ENCODE measurements at regions not wholly inside any gene's neighbourhood (a gene's known extent, or its start where the extent isn't known, plus 50 kb on each side); places are given as distances from the start of the nearest gene placed in this dataset.
A peak's percentile ranks its signal among the peaks of the same experiment; 100 is the strongest.

- Mint-ChIP-seq H3K4me1 (no peaks in the 10 kb centered on the region), H3K4me3 (no peak overlapping the region), H3K27me3 (peaks cover 10 to 18% (median 16%) of the 10 kb centered on the region in 5 donors), H3K9me3 (peaks cover 0 to 45% (median 18%) of the 10 kb centered on the region in 11 donors), H3K36me3 (peaks cover 0 to 22% (median 0%) of the 10 kb centered on the region in 5 donors), H3K27ac (no peak overlapping the region)
- H3K9me3 ChIP-seq (ENCODE audit: control insufficient read depth in 2 of 3, low read length in 3 of 3) = peaks cover 0 to 12% (median 0%) of the 10 kb centered on the region in 3 experiments
- ATAC-seq (no peak), DNase-seq (no peak)
- no peaks in the 10 kb centered on the region for H3K27me3 ChIP-seq (ENCODE audit: control insufficient read depth in 2 of 2, insufficient read depth in 2 of 2, low read length in 2 of 2)
- H3K4me3 ChIP-seq (ENCODE audit: low read length) = no peak overlapping the region
- intact Hi-C loops (cut with micrococcal nuclease) = no loop called here
- H3K27ac ChIP-seq (ENCODE audit: low read depth, low read length) = no peak overlapping the region
- POLR2A ChIA-PET = no interaction called here
- H3K4me1 ChIP-seq (ENCODE audit: control insufficient read depth in 2 of 2, insufficient read depth in 2 of 2, low read length in 2 of 2) = no peaks in the 10 kb centered on the region
- H3K36me3 ChIP-seq (ENCODE audit: control insufficient read depth in 2 of 3, insufficient read depth in 3 of 3, low read length in 3 of 3) = no peaks in the 10 kb centered on the region
- CTCF ChIA-PET = no interaction called here
Observed at GRCh38 chr22:44373234-44373633, 60.5 kb upstream of the SHISAL1 start.

GRCh38 chr22:44372611-44373010 lies 59.9 kb upstream of the SHISAL1 start:
- ChIA-PET CTCF (no interaction called here), POLR2A (no interaction called here)
- Mint-ChIP-seq H3K36me3 (peaks cover 0 to 22% (median 0%) of the 10 kb centered on the region in 5 donors), H3K4me3 (no peak overlapping the region), H3K9me3 (peaks cover 0 to 41% (median 18%) of the 10 kb centered on the region in 11 donors), H3K4me1 (no peaks in the 10 kb centered on the region), H3K27ac (no peak overlapping the region), H3K27me3 (peaks cover 6 to 18% (median 16%) of the 10 kb centered on the region in 5 donors)
- no peaks in the 10 kb centered on the region for H3K27me3 ChIP-seq (ENCODE audit: control insufficient read depth in 2 of 2, insufficient read depth in 2 of 2, low read length in 2 of 2)
- H3K4me3 ChIP-seq (ENCODE audit: low read length) = no peak overlapping the region
- H3K36me3 ChIP-seq (ENCODE audit: control insufficient read depth in 2 of 3, insufficient read depth in 3 of 3, low read length in 3 of 3) = no peaks in the 10 kb centered on the region
- intact Hi-C loops (cut with micrococcal nuclease) = no loop called here
- no peak overlapping the region for H3K27ac ChIP-seq (ENCODE audit: low read depth, low read length)
- DNase-seq (no peak), ATAC-seq (no peak)
- peaks cover 0 to 12% (median 0%) of the 10 kb centered on the region in 3 experiments for H3K9me3 ChIP-seq (ENCODE audit: control insufficient read depth in 2 of 3, low read length in 3 of 3)
- H3K4me1 ChIP-seq (ENCODE audit: control insufficient read depth in 2 of 2, insufficient read depth in 2 of 2, low read length in 2 of 2) = no peaks in the 10 kb centered on the region

GRCh38 chr22:44371741-44372525 lies 59.2 kb upstream of the SHISAL1 start:
- intact Hi-C loops (cut with micrococcal nuclease) = no loop called here
- H3K27ac ChIP-seq (ENCODE audit: low read depth, low read length) = no peak overlapping the region
- no peaks in the 10 kb centered on the region for H3K27me3 ChIP-seq (ENCODE audit: control insufficient read depth in 2 of 2, insufficient read depth in 2 of 2, low read length in 2 of 2)
- DNase-seq = no peak
- Mint-ChIP-seq H3K4me3 (no peak overlapping the region), H3K27me3 (peaks cover 5 to 18% (median 16%) of the 10 kb centered on the region in 5 donors), H3K36me3 (peaks cover 0 to 22% (median 0%) of the 10 kb centered on the region in 5 donors), H3K9me3 (peaks cover 0 to 38% (median 18%) of the 10 kb centered on the region in 11 donors), H3K4me1 (no peaks in the 10 kb centered on the region), H3K27ac (no peak overlapping the region)
- H3K4me3 ChIP-seq (ENCODE audit: low read length) = no peak overlapping the region
- peaks cover 0 to 12% (median 0%) of the 10 kb centered on the region in 3 experiments for H3K9me3 ChIP-seq (ENCODE audit: control insufficient read depth in 2 of 3, low read length in 3 of 3)
- ChIA-PET POLR2A (no interaction called here), CTCF (no interaction called here)
- no peaks in the 10 kb centered on the region for H3K36me3 ChIP-seq (ENCODE audit: control insufficient read depth in 2 of 3, insufficient read depth in 3 of 3, low read length in 3 of 3)
- no peaks in the 10 kb centered on the region for H3K4me1 ChIP-seq (ENCODE audit: control insufficient read depth in 2 of 2, insufficient read depth in 2 of 2, low read length in 2 of 2)
- no peak for ATAC-seq

GRCh38 chr22:44369916-44370801 lies 57.4 kb upstream of the SHISAL1 start:
- peak overlapping the region in 1 of 9 donors; percentile 7 for H3K27ac Mint-ChIP-seq
- ATAC-seq (no peak), DNase-seq (no peak)
- H3K4me1 Mint-ChIP-seq = no peaks in the 10 kb centered on the region
- Histone ChIP-seq H3K27me3 (ENCODE audit: control insufficient read depth in 2 of 2, insufficient read depth in 2 of 2, low read length in 2 of 2) (no peaks in the 10 kb centered on the region), H3K4me3 (ENCODE audit: low read length) (no peak overlapping the region), H3K4me1 (ENCODE audit: control insufficient read depth in 2 of 2, insufficient read depth in 2 of 2, low read length in 2 of 2) (no peaks in the 10 kb centered on the region), H3K27ac (ENCODE audit: low read depth, low read length) (no peak overlapping the region), H3K36me3 (ENCODE audit: control insufficient read depth in 2 of 3, insufficient read depth in 3 of 3, low read length in 3 of 3) (no peaks in the 10 kb centered on the region), H3K9me3 (ENCODE audit: control insufficient read depth in 2 of 3, low read length in 3 of 3) (peaks cover 0 to 7% (median 0%) of the 10 kb centered on the region in 3 experiments)
- peaks cover 1 to 12% (median 9%) of the 10 kb centered on the region in 5 donors for H3K27me3 Mint-ChIP-seq
- no peak overlapping the region for H3K4me3 Mint-ChIP-seq
- POLR2A ChIA-PET = no interaction called here
- H3K9me3 Mint-ChIP-seq = peaks cover 0 to 23% (median 9%) of the 10 kb centered on the region in 11 donors
- H3K36me3 Mint-ChIP-seq = peaks cover 0 to 12% (median 0%) of the 10 kb centered on the region in 5 donors
- CTCF ChIA-PET = no interaction called here
- intact Hi-C loops (cut with micrococcal nuclease) = no loop called here

GRCh38 chr22:44369293-44369661 lies 56.5 kb upstream of the SHISAL1 start:
- Mint-ChIP-seq H3K4me1 (no peaks in the 10 kb centered on the region), H3K4me3 (no peak overlapping the region), H3K27me3 (peaks cover 0 to 9% (median 3%) of the 10 kb centered on the region in 5 donors), H3K27ac (peak overlapping the region in 1 of 9 donors; percentile 7), H3K36me3 (peaks cover 0 to 3% (median 0%) of the 10 kb centered on the region in 5 donors), H3K9me3 (peaks cover 0 to 15% (median 3%) of the 10 kb centered on the region in 11 donors)
- no peaks in the 10 kb centered on the region for H3K36me3 ChIP-seq (ENCODE audit: control insufficient read depth in 2 of 3, insufficient read depth in 3 of 3, low read length in 3 of 3)
- no peak overlapping the region for H3K4me3 ChIP-seq (ENCODE audit: low read length)
- intact Hi-C loops (cut with micrococcal nuclease) = no loop called here
- no peak overlapping the region for H3K27ac ChIP-seq (ENCODE audit: low read depth, low read length)
- no peaks in the 10 kb centered on the region for H3K4me1 ChIP-seq (ENCODE audit: control insufficient read depth in 2 of 2, insufficient read depth in 2 of 2, low read length in 2 of 2)
- POLR2A ChIA-PET = no interaction called here
- CTCF ChIA-PET = no interaction called here
- ATAC-seq (no peak), DNase-seq (no peak)
- no peaks in the 10 kb centered on the region for H3K9me3 ChIP-seq (ENCODE audit: control insufficient read depth in 2 of 3, low read length in 3 of 3)
- no peaks in the 10 kb centered on the region for H3K27me3 ChIP-seq (ENCODE audit: control insufficient read depth in 2 of 2, insufficient read depth in 2 of 2, low read length in 2 of 2)

GRCh38 chr22:44368611-44369292 lies 56.0 kb upstream of the SHISAL1 start:
- DNase-seq = no peak
- no peak for ATAC-seq
- H3K27me3 Mint-ChIP-seq = peaks cover 0 to 4% (median 0%) of the 10 kb centered on the region in 5 donors
- no peaks in the 10 kb centered on the region for H3K9me3 ChIP-seq (ENCODE audit: control insufficient read depth in 2 of 3, low read length in 3 of 3)
- H3K27me3 ChIP-seq (ENCODE audit: control insufficient read depth in 2 of 2, insufficient read depth in 2 of 2, low read length in 2 of 2) = no peaks in the 10 kb centered on the region
- H3K4me1 Mint-ChIP-seq = no peaks in the 10 kb centered on the region
- ChIA-PET POLR2A (no interaction called here), CTCF (no interaction called here)
- no peaks in the 10 kb centered on the region for H3K36me3 ChIP-seq (ENCODE audit: control insufficient read depth in 2 of 3, insufficient read depth in 3 of 3, low read length in 3 of 3)
- no peaks in the 10 kb centered on the region for H3K4me1 ChIP-seq (ENCODE audit: control insufficient read depth in 2 of 2, insufficient read depth in 2 of 2, low read length in 2 of 2)
- H3K4me3 Mint-ChIP-seq = no peak overlapping the region
- H3K36me3 Mint-ChIP-seq = no peaks in the 10 kb centered on the region
- H3K27ac Mint-ChIP-seq = no peak overlapping the region
- no peak overlapping the region for H3K4me3 ChIP-seq (ENCODE audit: low read length)
- intact Hi-C loops (cut with micrococcal nuclease) = no loop called here
- peaks cover 0 to 9% (median 0%) of the 10 kb centered on the region in 11 donors for H3K9me3 Mint-ChIP-seq
- H3K27ac ChIP-seq (ENCODE audit: low read depth, low read length) = no peak overlapping the region
